Liver (tissue), 3 donors: ENCODE measurements at regions not wholly inside any gene's neighbourhood (a gene's known extent, or its start where the extent isn't known, plus 50 kb on each side); places are given as distances from the start of the nearest gene placed in this dataset.

Experiments
- ATF3 ChIP-seq: IDR thresholded peaks from 2 replicates; pipeline ENCODE4 v1.6.1; 2016; ENCODE audit warnings: antibody characterized with exemption
- EGR1 ChIP-seq, 2 donors: IDR thresholded peaks; 2 replicates each; pipeline ENCODE4 v1.6.1; 2016 to 2018; ENCODE audit warnings: antibody characterized with exemption in 2 of 2, low read depth in 2 of 2
- JUND ChIP-seq, 2 donors: IDR thresholded peaks; 2 replicates each; pipeline ENCODE4 v1.6.1; 2016; ENCODE audit warnings: antibody characterized with exemption in 2 of 2
- NR2F2 ChIP-seq: IDR thresholded peaks from 2 replicates; pipeline ENCODE4 v1.6.1; 2016; ENCODE audit warnings: antibody characterized with exemption
- RAD21 ChIP-seq, 2 donors: IDR thresholded peaks; 2 replicates each; pipeline ENCODE4 v1.6.1; 2016; ENCODE audit warnings: antibody characterized with exemption in 2 of 2, mild to moderate bottlenecking in 2 of 2
- REST ChIP-seq: IDR thresholded peaks from 2 replicates; pipeline ENCODE4 v1.6.1; 2016; ENCODE audit warnings: antibody characterized with exemption, mild to moderate bottlenecking
- SP1 ChIP-seq: IDR thresholded peaks from 2 replicates; pipeline ENCODE4 v1.6.1; 2018; ENCODE audit warnings: antibody characterized with exemption, mild to moderate bottlenecking
- TAF1 ChIP-seq: conservative IDR thresholded peaks from 2 replicates; pipeline ENCODE4 v1.6.1; 2016; ENCODE audit warnings: antibody characterized with exemption, mild to moderate bottlenecking
- YY1 ChIP-seq: IDR thresholded peaks from 2 replicates; pipeline ENCODE4 v1.6.1; 2016; ENCODE audit warnings: antibody characterized with exemption, mild to moderate bottlenecking
- TF ChIP-seq, protein P1 (sequence below): fragments of 150-350 bp; IDR thresholded peaks from 2 replicates; pipeline ENCODE4 v1.5.1; 2017; ENCODE audit warnings: improper control_type of control experiment, low read depth, low read length; ENCODE audit not compliant: missing input control
- donor health status: healthy.
- donor health status: healthy.

DNA sequence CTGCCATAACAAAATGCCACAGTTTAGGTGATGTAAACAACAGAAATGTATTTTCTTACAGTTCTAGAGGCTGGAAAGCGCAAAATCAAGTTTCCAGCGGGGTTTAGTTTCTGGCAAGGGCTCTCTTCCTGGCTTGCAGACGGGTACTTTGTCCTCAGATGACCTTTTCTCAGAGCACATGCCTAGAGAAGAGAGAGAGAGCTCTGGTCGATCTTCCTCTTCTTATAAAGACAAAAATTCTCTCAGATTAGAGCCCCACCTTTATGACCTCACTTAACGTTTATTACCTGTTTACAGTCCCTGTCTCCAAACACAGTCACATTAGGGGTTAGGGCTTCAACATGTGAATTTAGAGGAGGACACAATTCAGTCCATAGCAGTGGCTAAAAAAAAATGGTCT is 119.7 kb downstream of the CETN3 start:
- TF ChIP-seq, protein P1, sequence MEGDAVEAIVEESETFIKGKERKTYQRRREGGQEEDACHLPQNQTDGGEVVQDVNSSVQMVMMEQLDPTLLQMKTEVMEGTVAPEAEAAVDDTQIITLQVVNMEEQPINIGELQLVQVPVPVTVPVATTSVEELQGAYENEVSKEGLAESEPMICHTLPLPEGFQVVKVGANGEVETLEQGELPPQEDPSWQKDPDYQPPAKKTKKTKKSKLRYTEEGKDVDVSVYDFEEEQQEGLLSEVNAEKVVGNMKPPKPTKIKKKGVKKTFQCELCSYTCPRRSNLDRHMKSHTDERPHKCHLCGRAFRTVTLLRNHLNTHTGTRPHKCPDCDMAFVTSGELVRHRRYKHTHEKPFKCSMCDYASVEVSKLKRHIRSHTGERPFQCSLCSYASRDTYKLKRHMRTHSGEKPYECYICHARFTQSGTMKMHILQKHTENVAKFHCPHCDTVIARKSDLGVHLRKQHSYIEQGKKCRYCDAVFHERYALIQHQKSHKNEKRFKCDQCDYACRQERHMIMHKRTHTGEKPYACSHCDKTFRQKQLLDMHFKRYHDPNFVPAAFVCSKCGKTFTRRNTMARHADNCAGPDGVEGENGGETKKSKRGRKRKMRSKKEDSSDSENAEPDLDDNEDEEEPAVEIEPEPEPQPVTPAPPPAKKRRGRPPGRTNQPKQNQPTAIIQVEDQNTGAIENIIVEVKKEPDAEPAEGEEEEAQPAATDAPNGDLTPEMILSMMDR, result no peak
- no peak for TF ChIP-seq YY1
- no peak for TF ChIP-seq RAD21 (IDR thresholded peaks at IDR 0.05)
- no peak for TF ChIP-seq EGR1 (IDR thresholded peaks at IDR 0.05; ENCODE audit: low read depth in 2 of 2)
- no peak for TF ChIP-seq ATF3
- TF ChIP-seq SP1, result no peak
- no peak for TF ChIP-seq REST
- no peak for TF ChIP-seq NR2F2
- TF ChIP-seq JUND (IDR thresholded peaks at IDR 0.05), result no peak
- TF ChIP-seq TAF1, result no peak
